Breast epithelium (tissue), 4 donors: ENCODE measurements at regions not wholly inside any gene's neighbourhood (a gene's known extent, or its start where the extent isn't known, plus 50 kb on each side); places are given as distances from the start of the nearest gene placed in this dataset.

Source experiments
- DNase-seq, 2 donors: peaks; one replicate each; pipeline ENCODE4 v3.0.0-alpha.2; 2019; ENCODE audit warnings: low spot score in 2 of 2
- H3K27ac ChIP-seq, 2 donors: fragments of 200-600 bp; sonication (generic) in 1 of 2; one replicate each; pipeline ENCODE4 v1.5.1; 2016 to 2019; ENCODE audit warnings: mild to moderate bottlenecking in 1 of 2
- H3K27me3 ChIP-seq, 2 donors: fragments of 200-600 bp; sonication (generic) in 1 of 2; one replicate each; pipeline versions ENCODE4 v1.5.1 to v1.6.0; 2017 to 2019; ENCODE audit warnings: control low read depth in 1 of 2, mild to moderate bottlenecking in 1 of 2
- H3K36me3 ChIP-seq: fragments of 200-600 bp; one replicate; pipeline ENCODE4 v1.5.1; 2019
- H3K4me1 ChIP-seq, 2 donors: fragments of 200-600 bp; sonication (generic); one replicate each; pipeline ENCODE4 v1.5.1; 2016 to 2019; ENCODE audit warnings: control low read depth in 1 of 2
- H3K4me3 ChIP-seq, 3 donors: fragments of 200-600 bp; sonication (generic); 1 replicate in 2 of 3; 2 replicates in 1 of 3; pipeline ENCODE4 v1.5.1; 2016 to 2019; ENCODE audit warnings: mild to moderate bottlenecking in 3 of 3, moderate library complexity in 2 of 3
- H3K9me3 ChIP-seq, 2 donors: fragments of 200-600 bp; sonication (generic) in 1 of 2; one replicate each; pipeline ENCODE4 v1.5.1; 2016 to 2019; ENCODE audit warnings: control low read depth in 1 of 2
- POLR2A ChIP-seq: fragments of 450-650 bp; IDR thresholded peaks from one replicate; pipeline ENCODE4 v1.6.1; 2016; ENCODE audit warnings: antibody characterized with exemption, mild to moderate bottlenecking, moderate library complexity
- POLR2AphosphoS5 ChIP-seq, 3 donors: sonication (generic); formaldehyde crosslinking; IDR thresholded peaks; one replicate each; pipeline ENCODE4 v1.6.1; 2017; ENCODE audit warnings: antibody characterized with exemption in 3 of 3
- intact Hi-C: fragments of 100-400 bp; cut with DNase I; formaldehyde crosslinking; loops from one replicate; pipeline ENCODE4 v1.15.1; 2023; ENCODE audit warnings: low total_unique reads
- TF ChIP-seq, protein P1 (sequence below), 3 donors: fragments of 450-650 bp; IDR thresholded peaks; one replicate each; pipeline ENCODE4 v1.5.1; 2016 to 2017; ENCODE audit warnings: antibody characterized with exemption in 3 of 3, mild to moderate bottlenecking in 3 of 3, moderate library complexity in 3 of 3

DNA sequence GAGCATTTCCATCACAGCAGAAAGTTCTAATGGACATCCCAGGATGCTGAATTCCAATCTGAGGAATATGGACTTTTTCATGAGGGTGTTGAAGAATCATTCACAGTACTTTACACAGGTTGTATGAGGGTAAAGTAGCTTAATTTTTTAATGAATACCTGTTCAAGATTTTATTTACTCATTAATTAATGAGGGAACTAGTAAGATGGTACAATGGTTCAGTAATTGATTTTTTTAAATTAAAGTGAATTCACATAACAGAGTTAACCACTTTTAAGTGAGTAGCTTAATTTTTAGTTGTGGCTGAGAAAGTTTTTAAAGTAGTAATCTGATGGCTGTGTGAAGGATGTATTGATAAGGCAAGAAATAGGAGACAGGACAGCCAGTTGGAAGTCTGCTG lies 266.5 kb downstream of the GFRA1 start:
- Histone ChIP-seq H3K36me3 (no peaks in the 10 kb centered on the region), H3K27ac (no peak overlapping the region), H3K9me3 (no peaks in the 10 kb centered on the region), H3K4me1 (no peaks in the 10 kb centered on the region), H3K27me3 (no peaks in the 10 kb centered on the region), H3K4me3 (no peak overlapping the region)
- intact Hi-C loops, result no loop called here
- no peak for DNase-seq
- TF ChIP-seq, protein P1, sequence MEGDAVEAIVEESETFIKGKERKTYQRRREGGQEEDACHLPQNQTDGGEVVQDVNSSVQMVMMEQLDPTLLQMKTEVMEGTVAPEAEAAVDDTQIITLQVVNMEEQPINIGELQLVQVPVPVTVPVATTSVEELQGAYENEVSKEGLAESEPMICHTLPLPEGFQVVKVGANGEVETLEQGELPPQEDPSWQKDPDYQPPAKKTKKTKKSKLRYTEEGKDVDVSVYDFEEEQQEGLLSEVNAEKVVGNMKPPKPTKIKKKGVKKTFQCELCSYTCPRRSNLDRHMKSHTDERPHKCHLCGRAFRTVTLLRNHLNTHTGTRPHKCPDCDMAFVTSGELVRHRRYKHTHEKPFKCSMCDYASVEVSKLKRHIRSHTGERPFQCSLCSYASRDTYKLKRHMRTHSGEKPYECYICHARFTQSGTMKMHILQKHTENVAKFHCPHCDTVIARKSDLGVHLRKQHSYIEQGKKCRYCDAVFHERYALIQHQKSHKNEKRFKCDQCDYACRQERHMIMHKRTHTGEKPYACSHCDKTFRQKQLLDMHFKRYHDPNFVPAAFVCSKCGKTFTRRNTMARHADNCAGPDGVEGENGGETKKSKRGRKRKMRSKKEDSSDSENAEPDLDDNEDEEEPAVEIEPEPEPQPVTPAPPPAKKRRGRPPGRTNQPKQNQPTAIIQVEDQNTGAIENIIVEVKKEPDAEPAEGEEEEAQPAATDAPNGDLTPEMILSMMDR (IDR thresholded peaks at IDR 0.05), result no peak
- no peak for TF ChIP-seq POLR2AphosphoS5 (IDR thresholded peaks at IDR 0.05)
- TF ChIP-seq POLR2A, result no peak

DNA sequence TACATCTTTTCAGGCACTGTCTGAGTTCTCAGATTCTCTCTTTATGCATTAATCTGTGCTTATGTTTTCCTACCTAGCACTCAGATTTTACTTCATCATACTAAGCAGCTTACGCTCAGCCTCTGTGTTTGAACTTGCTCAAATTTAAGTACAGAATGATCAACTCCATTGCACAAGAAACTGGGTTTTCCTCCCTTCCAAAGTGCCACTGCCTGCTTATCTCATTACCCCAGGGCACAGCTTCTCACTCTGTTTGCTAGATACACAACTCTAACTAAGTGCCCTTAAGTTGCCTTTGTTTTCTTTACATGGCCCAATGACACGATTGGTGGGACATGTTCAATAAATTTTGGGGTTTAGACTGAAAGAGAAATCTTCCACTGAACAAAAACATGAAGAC lies 267.7 kb downstream of the GFRA1 start:
- no peaks in the 10 kb centered on the region for H3K36me3 ChIP-seq
- DNase-seq, result no peak
- no peaks in the 10 kb centered on the region for H3K4me1 ChIP-seq
- intact Hi-C loops, result no loop called here
- no peak overlapping the region for H3K27ac ChIP-seq
- no peak for TF ChIP-seq POLR2A
- TF ChIP-seq, protein P1 (IDR thresholded peaks at IDR 0.05), result no peak
- TF ChIP-seq POLR2AphosphoS5 (IDR thresholded peaks at IDR 0.05), result no peak
- no peaks in the 10 kb centered on the region for H3K9me3 ChIP-seq
- H3K4me3 ChIP-seq, result no peak overlapping the region
- H3K27me3 ChIP-seq, result no peaks in the 10 kb centered on the region

DNA sequence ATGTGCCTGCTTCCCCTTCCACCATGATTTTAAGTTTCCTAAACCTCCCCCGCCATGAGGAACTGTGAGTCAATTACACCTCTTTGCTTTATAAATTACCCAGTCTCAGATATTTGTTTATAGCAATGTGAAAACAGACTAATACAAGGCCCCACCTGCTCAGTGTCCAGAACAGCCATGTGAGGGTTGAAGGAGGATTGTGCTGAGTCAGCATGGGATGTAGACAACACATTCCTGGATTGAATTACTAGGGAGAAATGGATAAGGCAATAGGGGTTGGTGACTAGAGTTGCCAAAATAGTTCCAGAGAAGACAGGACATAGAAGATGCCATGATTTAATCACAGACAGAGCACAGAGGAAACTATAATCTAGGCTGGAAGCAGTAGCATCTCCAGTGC lies 270.3 kb downstream of the GFRA1 start:
- Histone ChIP-seq H3K27ac (no peak overlapping the region), H3K4me1 (no peaks in the 10 kb centered on the region), H3K36me3 (no peaks in the 10 kb centered on the region), H3K9me3 (peaks cover 3 to 4% of the 10 kb centered on the region in 2 donors), H3K27me3 (no peaks in the 10 kb centered on the region), H3K4me3 (no peak overlapping the region)
- TF ChIP-seq POLR2AphosphoS5 (IDR thresholded peaks at IDR 0.05), result no peak
- no peak for TF ChIP-seq POLR2A
- TF ChIP-seq, protein P1 (IDR thresholded peaks at IDR 0.05), result no peak
- intact Hi-C loops, result no loop called here
- no peak for DNase-seq

DNA sequence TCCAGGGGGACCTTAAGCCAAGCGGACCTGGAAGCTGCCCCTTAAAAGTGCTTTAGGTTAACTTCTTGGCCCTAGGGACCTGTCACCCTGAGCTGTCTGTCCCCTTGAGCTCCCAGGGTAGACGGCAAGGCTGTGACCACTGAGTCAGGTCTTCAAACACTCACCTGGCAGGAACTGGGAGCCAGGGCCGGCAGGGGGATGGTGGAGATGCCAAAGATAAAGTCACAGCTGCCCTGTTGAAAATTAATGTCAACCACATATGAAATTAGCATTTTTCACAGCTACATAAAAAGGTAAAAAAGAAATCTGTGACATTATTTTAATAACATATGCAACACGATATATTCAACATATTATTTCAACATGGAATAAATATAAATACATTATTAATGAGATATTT lies 271.0 kb downstream of the GFRA1 start:
- Histone ChIP-seq H3K27ac (no peak overlapping the region), H3K4me1 (no peaks in the 10 kb centered on the region), H3K9me3 (peaks cover 3 to 8% of the 10 kb centered on the region in 2 donors), H3K36me3 (no peaks in the 10 kb centered on the region), H3K4me3 (no peak overlapping the region), H3K27me3 (no peaks in the 10 kb centered on the region)
- DNase-seq, result no peak
- no peak for TF ChIP-seq POLR2AphosphoS5 (IDR thresholded peaks at IDR 0.05)
- no peak for TF ChIP-seq POLR2A
- TF ChIP-seq, protein P1 (IDR thresholded peaks at IDR 0.05), result no peak
- intact Hi-C loops, result loop anchor here (1.0 kb wide), 1 partner anchor 21 kb away; no protein-coding TSS in a partner anchor

DNA sequence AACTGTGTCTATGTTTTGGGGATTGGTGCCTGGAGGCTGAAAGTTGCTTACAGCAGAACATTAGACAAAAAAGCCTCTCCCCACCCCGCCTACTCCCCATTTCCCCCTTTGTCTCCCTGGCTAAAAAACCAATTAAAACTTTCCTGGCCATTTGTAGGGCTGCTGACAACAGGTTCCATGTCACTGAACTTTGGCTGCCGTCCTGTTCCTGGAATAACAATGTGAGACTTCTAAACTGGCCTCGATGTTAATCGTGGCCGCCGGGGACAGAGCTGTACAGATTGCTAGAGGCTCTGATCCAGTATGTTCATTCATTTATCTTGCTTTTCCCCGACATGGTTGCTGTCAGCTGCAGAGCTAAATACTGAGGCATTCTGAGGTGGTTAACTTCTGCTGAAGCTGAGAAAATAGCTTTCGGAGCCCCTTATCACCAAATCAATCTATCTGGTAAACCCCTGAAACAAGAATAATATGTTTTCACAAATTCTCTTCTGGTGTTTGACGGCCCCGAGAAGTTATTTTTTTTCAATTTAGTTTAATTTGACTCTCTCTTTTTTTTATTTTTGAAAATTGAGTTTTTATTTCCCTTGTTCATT lies 271.6 kb downstream of the GFRA1 start:
- Histone ChIP-seq H3K9me3 (peaks cover 3 to 8% of the 10 kb centered on the region in 2 donors), H3K36me3 (no peaks in the 10 kb centered on the region), H3K27me3 (no peaks in the 10 kb centered on the region), H3K4me3 (no peak overlapping the region), H3K4me1 (no peaks in the 10 kb centered on the region), H3K27ac (no peak overlapping the region)
- DNase-seq, result peak in 1 of 2 donors; percentile 21
- intact Hi-C loops, result loop anchor here (1.0 kb wide), 1 partner anchor 20 kb away; no protein-coding TSS in a partner anchor
- TF ChIP-seq POLR2AphosphoS5 (IDR thresholded peaks at IDR 0.05), result no peak
- TF ChIP-seq POLR2A, result no peak
- TF ChIP-seq, protein P1 (IDR thresholded peaks at IDR 0.05), result no peak
